Upper lobe of left lung (tissue), 6 donors: ENCODE measurements at regions not wholly inside any gene's neighbourhood (a gene's known extent, or its start where the extent isn't known, plus 50 kb on each side); places are given as distances from the start of the nearest gene placed in this dataset.

ENCODE experiments used
- ATAC-seq, 2 donors: fragments of 200-7000 bp; cut with Tn5 transposase; one replicate each; pipeline ENCODE4 v1.9.1; 2022; ENCODE audit warnings: mild to moderate bottlenecking in 2 of 2, moderate library complexity in 2 of 2; ENCODE audit not compliant: low FRiP score in 2 of 2
- DNase-seq, 2 donors: peaks; one replicate each; pipeline ENCODE4 v3.0.0-alpha.2; 2019 to 2020
- H3K27ac ChIP-seq, 4 donors: fragments of 200-600 bp; sonication (generic); one replicate each; pipeline ENCODE4 v1.5.1; 2016 to 2019
- H3K27me3 ChIP-seq, 4 donors: fragments of 200-600 bp; sonication (generic); one replicate each; pipeline ENCODE4 v1.5.1; 2017 to 2019
- H3K36me3 ChIP-seq, 4 donors: fragments of 200-600 bp; sonication (generic); one replicate each; pipeline ENCODE4 v1.5.1; 2016 to 2019
- H3K4me1 ChIP-seq, 4 donors: fragments of 200-600 bp; sonication (generic); one replicate each; pipeline ENCODE4 v1.5.1; 2018 to 2019
- H3K4me3 ChIP-seq, 4 donors: fragments of 200-600 bp; sonication (generic); one replicate each; pipeline ENCODE4 v1.5.1; 2017 to 2019; ENCODE audit warnings: mild to moderate bottlenecking in 2 of 4, moderate library complexity in 1 of 4
- H3K9me3 ChIP-seq, 4 donors: fragments of 200-600 bp; sonication (generic); one replicate each; pipeline ENCODE4 v1.5.1; 2018 to 2019
- CTCF ChIP-seq, 6 experiments: fragments of 450-650 bp in 4 of 6; fragments of 200-600 bp in 2 of 6; sonication (generic) in 2 of 6; IDR thresholded peaks; one replicate each; pipeline ENCODE4 v1.5.1; 2016 to 2019; ENCODE audit warnings: antibody characterized with exemption in 6 of 6
- EP300 ChIP-seq, 4 donors: sonication (generic); formaldehyde crosslinking; IDR thresholded peaks; one replicate each; pipeline ENCODE4 v1.5.1; 2017; ENCODE audit warnings: antibody characterized with exemption in 4 of 4, control low read depth in 2 of 4
- POLR2A ChIP-seq, 4 donors: fragments of 450-650 bp; IDR thresholded peaks; one replicate each; pipeline ENCODE4 v1.5.1; 2016 to 2017; ENCODE audit warnings: antibody characterized with exemption in 4 of 4, mild to moderate bottlenecking in 2 of 4
- POLR2AphosphoS5 ChIP-seq, 2 donors: sonication (generic); formaldehyde crosslinking; IDR thresholded peaks; one replicate each; pipeline ENCODE4 v1.5.1; 2017; ENCODE audit warnings: antibody characterized with exemption in 2 of 2
- WGBS, 2 donors: methylation state at CpG; one replicate each; pipeline ENCODE4 v1.1.5; 2017 to 2018; 5-methylcytosine and 5-hydroxymethylcytosine counted together
- donor health status: DM: no; HTN: no; CAD: no; lungs with moderate emphysema.
- donor health status: DM: no; HTN: yes; CAD: no; lungs with severe emphysema.

- Histone ChIP-seq H3K36me3 (no peaks in the 10 kb centered on the region), H3K4me1 (peaks cover 0 to 9% (median 2%) of the 10 kb centered on the region in 4 donors), H3K27ac (no peak overlapping the region), H3K27me3 (no peaks in the 10 kb centered on the region), H3K4me3 (no peak overlapping the region), H3K9me3 (no peaks in the 10 kb centered on the region)
- WGBS, 2 donors, result 67 to 88% methylated on average over 7 of the region's 7 CpGs
- TF ChIP-seq POLR2AphosphoS5 (IDR thresholded peaks at IDR 0.05) (no peak), POLR2A (IDR thresholded peaks at IDR 0.05) (no peak), EP300 (IDR thresholded peaks at IDR 0.05) (no peak), CTCF (IDR thresholded peaks at IDR 0.05) (no peak)
- ATAC-seq (no peak), DNase-seq (no peak)
Observed at GRCh38 chr7:131848033-131848432, 291.6 kb upstream of the PODXL start.

GRCh38 chr7:131845573-131846314 lies 289.3 kb upstream of the PODXL start:
- H3K9me3 ChIP-seq, result no peaks in the 10 kb centered on the region
- H3K4me1 ChIP-seq, result peaks cover 0 to 9% (median 2%) of the 10 kb centered on the region in 4 donors
- H3K4me3 ChIP-seq, result no peak overlapping the region
- DNase-seq (no peak), ATAC-seq (no peak)
- H3K27me3 ChIP-seq, result no peaks in the 10 kb centered on the region
- H3K36me3 ChIP-seq, result no peaks in the 10 kb centered on the region
- no peak overlapping the region for H3K27ac ChIP-seq
- WGBS, 2 donors, result 81 to 82% methylated on average over 7 to 8 of the region's 8 CpGs
- TF ChIP-seq EP300 (IDR thresholded peaks at IDR 0.05), result no peak
- no peak for TF ChIP-seq POLR2A (IDR thresholded peaks at IDR 0.05)
- TF ChIP-seq POLR2AphosphoS5 (IDR thresholded peaks at IDR 0.05), result no peak
- TF ChIP-seq CTCF (IDR thresholded peaks at IDR 0.05), result no peak

- 29 to 44% methylated on average over 3 of the region's 3 CpGs for WGBS, 2 donors
- no peaks in the 10 kb centered on the region for H3K27me3 ChIP-seq
- H3K27ac ChIP-seq, result no peak overlapping the region
- H3K9me3 ChIP-seq, result no peaks in the 10 kb centered on the region
- no peak overlapping the region for H3K4me3 ChIP-seq
- TF ChIP-seq POLR2A (IDR thresholded peaks at IDR 0.05), result no peak
- no peak for TF ChIP-seq POLR2AphosphoS5 (IDR thresholded peaks at IDR 0.05)
- no peak for TF ChIP-seq CTCF (IDR thresholded peaks at IDR 0.05)
- no peak for TF ChIP-seq EP300 (IDR thresholded peaks at IDR 0.05)
- ATAC-seq (peak in 1 of 2 donors; percentile 23), DNase-seq (no peak)
- no peaks in the 10 kb centered on the region for H3K36me3 ChIP-seq
- H3K4me1 ChIP-seq, result peaks cover 0 to 9% (median 2%) of the 10 kb centered on the region in 4 donors
Observed at GRCh38 chr7:131844369-131844768, 287.9 kb upstream of the PODXL start.

- Histone ChIP-seq H3K36me3 (no peaks in the 10 kb centered on the region), H3K4me1 (peaks cover 0 to 9% (median 2%) of the 10 kb centered on the region in 4 donors), H3K4me3 (no peak overlapping the region), H3K27ac (no peak overlapping the region), H3K27me3 (no peaks in the 10 kb centered on the region), H3K9me3 (no peaks in the 10 kb centered on the region)
- DNase-seq, result no peak
- WGBS, 2 donors, result 24 to 34% methylated on average over 10 of the region's 10 CpGs
- no peak for ATAC-seq
- TF ChIP-seq POLR2A (IDR thresholded peaks at IDR 0.05) (no peak), POLR2AphosphoS5 (IDR thresholded peaks at IDR 0.05) (peak in 1 of 2 donors; percentile 7)
Observed at GRCh38 chr7:131843898-131844331, 287.5 kb upstream of the PODXL start.

GRCh38 chr7:131839967-131840690 lies 283.7 kb upstream of the PODXL start:
- H3K4me1 ChIP-seq, result peaks cover 0 to 9% (median 2%) of the 10 kb centered on the region in 4 donors
- no peaks in the 10 kb centered on the region for H3K36me3 ChIP-seq
- H3K9me3 ChIP-seq, result no peaks in the 10 kb centered on the region
- no peak for ATAC-seq
- DNase-seq, result no peak
- no peaks in the 10 kb centered on the region for H3K27me3 ChIP-seq
- no peak overlapping the region for H3K4me3 ChIP-seq
- H3K27ac ChIP-seq, result no peak overlapping the region
- 62 to 71% methylated on average over 4 of the region's 4 CpGs for WGBS, 2 donors
- TF ChIP-seq POLR2A (IDR thresholded peaks at IDR 0.05), result no peak
- no peak for TF ChIP-seq POLR2AphosphoS5 (IDR thresholded peaks at IDR 0.05)
- TF ChIP-seq CTCF (IDR thresholded peaks at IDR 0.05), result no peak
- no peak for TF ChIP-seq EP300 (IDR thresholded peaks at IDR 0.05)
